Keratinocyte (primary cell): ENCODE measurements at regions not wholly inside any gene's neighbourhood (a gene's known extent, or its start where the extent isn't known, plus 50 kb on each side); places are given as distances from the start of the nearest gene placed in this dataset.

ENCODE experiments used
- DNase-seq: peaks from one replicate; pipeline ENCODE4 v3.0.0-alpha.2; 2011; ENCODE audit warnings: low read depth, missing footprints, low spot score
- FAIRE-seq: peaks from 2 replicates; lab custom pipeline; 2011; peaks lifted over from hg19 to GRCh38; lab: Jason Lieb, UNC
- H2AFZ ChIP-seq: 2 replicates; pipeline ENCODE4 v1.6.0; 2012; ENCODE audit warnings: low read length, control low read depth, inconsistent platforms; ENCODE audit not compliant: control insufficient read depth
- H3K27ac ChIP-seq: 2 replicates; pipeline ENCODE4 v1.5.1; 2011; ENCODE audit warnings: low read length; ENCODE audit not compliant: control insufficient read depth, insufficient read depth
- H3K27me3 ChIP-seq: 3 replicates; pipeline ENCODE4 v1.6.0; 2011; ENCODE audit warnings: low read length; ENCODE audit not compliant: control insufficient read depth, insufficient read depth; ENCODE audit errors: extremely low read depth
- H3K36me3 ChIP-seq, 2 experiments: 2 replicates in 1 of 2; 3 replicates in 1 of 2; pipeline ENCODE4 v1.5.1; 2011; ENCODE audit warnings: low read length in 2 of 2, mild to moderate bottlenecking in 1 of 2; ENCODE audit not compliant: control insufficient read depth in 2 of 2, insufficient read depth in 2 of 2; ENCODE audit errors: extremely low read depth in 1 of 2
- H3K4me1 ChIP-seq: 3 replicates; pipeline ENCODE4 v1.5.1; 2011; ENCODE audit warnings: low read length; ENCODE audit not compliant: control insufficient read depth, insufficient read depth; ENCODE audit errors: extremely low read depth
- H3K4me2 ChIP-seq: 3 replicates; pipeline ENCODE4 v1.6.0; 2011; ENCODE audit warnings: low read depth, low read length; ENCODE audit not compliant: control insufficient read depth, insufficient read depth; ENCODE audit errors: extremely low read depth
- H3K4me3 ChIP-seq, 3 experiments: fragments of 200-600 bp in 1 of 3; sonication (generic) in 1 of 3; 2 replicates in 2 of 3; 3 replicates in 1 of 3; pipeline ENCODE4 v1.5.1; 2011 to 2016; ENCODE audit warnings: low read length in 3 of 3, mild to moderate bottlenecking in 3 of 3, control low read depth in 2 of 3, inconsistent platforms in 1 of 3, low read depth in 1 of 3, mixed read lengths in 1 of 3, mixed run types in 1 of 3, moderate library complexity in 1 of 3; ENCODE audit not compliant: control insufficient read depth in 2 of 3, insufficient read depth in 2 of 3; ENCODE audit errors: extremely low read depth in 1 of 3
- H3K79me2 ChIP-seq: 2 replicates; pipeline ENCODE4 v1.6.0; 2012; ENCODE audit warnings: low read length; ENCODE audit not compliant: control insufficient read depth, insufficient read depth
- H3K9ac ChIP-seq: 3 replicates; pipeline ENCODE4 v1.6.0; 2011; ENCODE audit warnings: low read length; ENCODE audit not compliant: control insufficient read depth, insufficient read depth; ENCODE audit errors: extremely low read depth
- H3K9me1 ChIP-seq: 3 replicates; pipeline ENCODE4 v1.6.0; 2011; ENCODE audit warnings: low read length; ENCODE audit not compliant: control insufficient read depth, insufficient read depth; ENCODE audit errors: extremely low read depth
- H3K9me3 ChIP-seq: 2 replicates; pipeline ENCODE4 v1.5.1; 2012; ENCODE audit warnings: low read depth, low read length; ENCODE audit not compliant: control insufficient read depth
- H4K20me1 ChIP-seq: 3 replicates; pipeline ENCODE4 v1.6.0; 2011; ENCODE audit warnings: low read length; ENCODE audit not compliant: control insufficient read depth, insufficient read depth; ENCODE audit errors: extremely low read depth
- EZH2 ChIP-seq: IDR thresholded peaks from one replicate; pipeline ENCODE4 v1.6.1; 2012; ENCODE audit warnings: inconsistent platforms, mild to moderate bottlenecking, low read length, moderate library complexity
- dilution Hi-C: fragments of 300-500 bp; cut with MboI; formaldehyde crosslinking; loops from one replicate; pipeline ENCODE4 v1.7.0; 2020; ENCODE audit warnings: low sequenced_read_pairs; ENCODE audit not compliant: extremely low pct_ligation_motif_present
- TF ChIP-seq, protein P1 (sequence below), 3 experiments: IDR thresholded peaks in 1 of 3; conservative IDR thresholded peaks in 1 of 3; optimal IDR thresholded peaks in 1 of 3; 2 replicates in 2 of 3; 3 replicates in 1 of 3; pipeline versions ENCODE3 to v1.5.1; 2011; ENCODE audit warnings: low read length in 3 of 3, mild to moderate bottlenecking in 3 of 3, moderate library complexity in 2 of 3, control low read depth in 1 of 3, inconsistent platforms in 1 of 3; ENCODE audit not compliant: insufficient read depth in 2 of 3; ENCODE audit errors: extremely low read depth in 1 of 3

GRCh38 chr3:193187070-193187722 lies 53.8 kb upstream of the PLAAT1 start:
- Histone ChIP-seq H3K79me2 (no peaks in the 10 kb centered on the region), H3K4me3 (no peak overlapping the region), H4K20me1 (no peaks in the 10 kb centered on the region), H2AFZ (no peak overlapping the region), H3K4me1 (no peaks in the 10 kb centered on the region), H3K4me2 (no peak overlapping the region), H3K9me3 (no peaks in the 10 kb centered on the region), H3K9ac (no peak overlapping the region), H3K27me3 (no peaks in the 10 kb centered on the region), H3K27ac (no peak overlapping the region), H3K9me1 (no peaks in the 10 kb centered on the region), H3K36me3 (no peaks in the 10 kb centered on the region)
- TF ChIP-seq, protein P1, sequence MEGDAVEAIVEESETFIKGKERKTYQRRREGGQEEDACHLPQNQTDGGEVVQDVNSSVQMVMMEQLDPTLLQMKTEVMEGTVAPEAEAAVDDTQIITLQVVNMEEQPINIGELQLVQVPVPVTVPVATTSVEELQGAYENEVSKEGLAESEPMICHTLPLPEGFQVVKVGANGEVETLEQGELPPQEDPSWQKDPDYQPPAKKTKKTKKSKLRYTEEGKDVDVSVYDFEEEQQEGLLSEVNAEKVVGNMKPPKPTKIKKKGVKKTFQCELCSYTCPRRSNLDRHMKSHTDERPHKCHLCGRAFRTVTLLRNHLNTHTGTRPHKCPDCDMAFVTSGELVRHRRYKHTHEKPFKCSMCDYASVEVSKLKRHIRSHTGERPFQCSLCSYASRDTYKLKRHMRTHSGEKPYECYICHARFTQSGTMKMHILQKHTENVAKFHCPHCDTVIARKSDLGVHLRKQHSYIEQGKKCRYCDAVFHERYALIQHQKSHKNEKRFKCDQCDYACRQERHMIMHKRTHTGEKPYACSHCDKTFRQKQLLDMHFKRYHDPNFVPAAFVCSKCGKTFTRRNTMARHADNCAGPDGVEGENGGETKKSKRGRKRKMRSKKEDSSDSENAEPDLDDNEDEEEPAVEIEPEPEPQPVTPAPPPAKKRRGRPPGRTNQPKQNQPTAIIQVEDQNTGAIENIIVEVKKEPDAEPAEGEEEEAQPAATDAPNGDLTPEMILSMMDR (optimal IDR thresholded peaks at IDR 0.05 in 1 of 3, IDR thresholded peaks at IDR 0.05 in 1 of 3, conservative IDR thresholded peaks at IDR 0.05 in 1 of 3; ENCODE audit: extremely low read depth in 1 of 3, insufficient read depth in 2 of 3, low read length in 3 of 3) = no peak
- TF ChIP-seq EZH2 = no peak
- dilution Hi-C loops = no loop called here
- no peak for DNase-seq
- FAIRE-seq = no peak

DNA sequence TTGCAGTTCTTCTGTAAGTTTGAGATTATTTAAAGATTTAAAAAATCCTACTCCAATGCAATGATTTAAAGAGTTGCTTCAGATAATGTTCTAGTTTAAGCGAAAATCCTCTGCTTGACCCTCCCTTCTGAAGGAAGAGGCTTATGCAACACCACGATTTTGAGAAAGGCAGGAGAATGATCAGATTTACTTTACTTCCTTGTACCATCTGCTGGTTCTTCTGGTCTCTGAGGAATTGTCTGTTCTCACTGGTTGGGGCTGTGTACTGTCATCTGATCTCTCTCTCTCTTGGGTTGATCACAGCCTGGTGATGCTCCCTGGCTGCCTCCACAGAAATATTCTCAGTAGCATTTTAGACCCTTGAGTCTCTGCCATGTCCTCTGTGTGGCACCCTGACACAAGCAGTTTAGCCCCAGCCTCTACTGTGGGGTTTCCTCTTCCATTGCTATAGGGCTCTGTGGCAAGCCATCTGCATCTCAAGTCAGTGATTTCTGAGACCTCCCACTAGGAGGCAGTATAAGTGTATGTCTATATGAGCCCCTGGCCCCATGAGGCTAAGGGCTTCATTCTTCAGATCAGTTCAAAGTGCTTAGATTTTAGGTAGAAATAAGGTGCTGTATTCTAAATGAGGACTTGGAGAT lies 50.8 kb upstream of the PLAAT1 start:
- H3K27ac ChIP-seq = no peak overlapping the region
- H4K20me1 ChIP-seq = no peaks in the 10 kb centered on the region
- H2AFZ ChIP-seq = no peak overlapping the region
- FAIRE-seq (no peak), DNase-seq (no peak)
- H3K4me1 ChIP-seq = no peaks in the 10 kb centered on the region
- H3K4me3 ChIP-seq = no peak overlapping the region
- no peaks in the 10 kb centered on the region for H3K9me1 ChIP-seq
- no peaks in the 10 kb centered on the region for H3K36me3 ChIP-seq
- H3K79me2 ChIP-seq = no peaks in the 10 kb centered on the region
- no peak for TF ChIP-seq EZH2
- TF ChIP-seq, protein P1 (optimal IDR thresholded peaks at IDR 0.05 in 1 of 3, IDR thresholded peaks at IDR 0.05 in 1 of 3, conservative IDR thresholded peaks at IDR 0.05 in 1 of 3; ENCODE audit: extremely low read depth in 1 of 3, insufficient read depth in 2 of 3, low read length in 3 of 3) = peak; percentile 44 to 55 (median 53)
- no peak overlapping the region for H3K9ac ChIP-seq
- no peaks in the 10 kb centered on the region for H3K9me3 ChIP-seq
- no peak overlapping the region for H3K4me2 ChIP-seq
- no peaks in the 10 kb centered on the region for H3K27me3 ChIP-seq
- dilution Hi-C loops = no loop called here
